ENCODE measurements at regions not wholly inside any gene's neighbourhood (a gene's known extent, or its start where the extent isn't known, plus 50 kb on each side); places are given as distances from the start of the nearest gene placed in this dataset.

- no peak for TF ChIP-seq GABPA (IDR thresholded peaks at IDR 0.05 in 1 of 2, conservative IDR thresholded peaks at IDR 0.05 in 1 of 2)
- TF ChIP-seq RAD21 (IDR thresholded peaks at IDR 0.05), result no peak
- TF ChIP-seq RXRA (IDR thresholded peaks at IDR 0.05), result no peak
- TF ChIP-seq ATF3 (IDR thresholded peaks at IDR 0.05), result no peak
- no peak for TF ChIP-seq SP1 (IDR thresholded peaks at IDR 0.05)
- TF ChIP-seq REST (IDR thresholded peaks at IDR 0.05), result no peak
- TF ChIP-seq FOXA1 (IDR thresholded peaks at IDR 0.05), result no peak
- TF ChIP-seq HNF4G (IDR thresholded peaks at IDR 0.05), result no peak
- no peak for TF ChIP-seq ZBTB33 (IDR thresholded peaks at IDR 0.05)
- no peak for TF ChIP-seq FOXA2 (IDR thresholded peaks at IDR 0.05)
- no peak for TF ChIP-seq YY1 (IDR thresholded peaks at IDR 0.05)
- no peak for TF ChIP-seq CTCF (IDR thresholded peaks at IDR 0.05; ENCODE audit: low read depth, low read length, missing input control)
- TF ChIP-seq NR2F2 (IDR thresholded peaks at IDR 0.05), result no peak
- no peak for TF ChIP-seq HNF4A (conservative IDR thresholded peaks at IDR 0.05)
- TF ChIP-seq EGR1 (IDR thresholded peaks at IDR 0.05; ENCODE audit: low read depth in 2 of 2), result no peak
- TF ChIP-seq TAF1 (conservative IDR thresholded peaks at IDR 0.05), result no peak
- TF ChIP-seq MAX (IDR thresholded peaks at IDR 0.05), result no peak
- no peak for TF ChIP-seq JUND (IDR thresholded peaks at IDR 0.05)
- DNase-seq (ENCODE audit: low spot score), result no peak
- Histone ChIP-seq H3K4me1 (ENCODE audit: control insufficient read depth in 4 of 4, insufficient read depth in 4 of 4, low read length in 3 of 4) (no peaks in the 10 kb centered on the region), H3K36me3 (ENCODE audit: control insufficient read depth in 4 of 4, insufficient read depth in 3 of 4, low read depth in 1 of 4, low read length in 3 of 4) (no peaks in the 10 kb centered on the region), H3K27me3 (ENCODE audit: control insufficient read depth in 4 of 4, insufficient read depth in 4 of 4, low read length in 3 of 4) (no peaks in the 10 kb centered on the region), H3K9me3 (ENCODE audit: control insufficient read depth in 4 of 4, low read length in 3 of 4) (no peaks in the 10 kb centered on the region), H3K9ac (ENCODE audit: low read depth in 1 of 2, low read length in 2 of 2) (no peak overlapping the region), H3K4me3 (ENCODE audit: low read depth in 1 of 3, low read length in 3 of 3) (no peak overlapping the region), H3K27ac (ENCODE audit: low read depth in 1 of 2, low read length in 2 of 2) (no peak overlapping the region)
- WGBS, result 92% methylated on average over 1 of the region's 1 CpG
Observed at GRCh38 chr3:102016417-102016816, 167.1 kb downstream of the NFKBIZ start.
